ES-I3 (cell line): ENCODE measurements at regions not wholly inside any gene's neighbourhood (a gene's known extent, or its start where the extent isn't known, plus 50 kb on each side); places are given as distances from the start of the nearest gene placed in this dataset.

Experiments used
- H3K36me3 ChIP-seq: 2 replicates; pipeline ENCODE4 v1.6.1; 2013; ENCODE audit warnings: mild to moderate bottlenecking, low read length, control low read depth, moderate library complexity; ENCODE audit not compliant: insufficient read depth
- H3K4me1 ChIP-seq: 2 replicates; pipeline ENCODE4 v1.6.1; 2013; ENCODE audit warnings: mild to moderate bottlenecking, control low read depth, low read length; ENCODE audit not compliant: insufficient read depth
- H3K9ac ChIP-seq: 2 replicates; pipeline ENCODE4 v1.6.1; 2013; ENCODE audit warnings: low read depth, mild to moderate bottlenecking, low read length, moderate library complexity
- H3K9me3 ChIP-seq: 2 replicates; pipeline ENCODE4 v1.6.1; 2013; ENCODE audit warnings: mild to moderate bottlenecking, low read length, moderate library complexity; ENCODE audit not compliant: control insufficient read depth, insufficient read depth

DNA sequence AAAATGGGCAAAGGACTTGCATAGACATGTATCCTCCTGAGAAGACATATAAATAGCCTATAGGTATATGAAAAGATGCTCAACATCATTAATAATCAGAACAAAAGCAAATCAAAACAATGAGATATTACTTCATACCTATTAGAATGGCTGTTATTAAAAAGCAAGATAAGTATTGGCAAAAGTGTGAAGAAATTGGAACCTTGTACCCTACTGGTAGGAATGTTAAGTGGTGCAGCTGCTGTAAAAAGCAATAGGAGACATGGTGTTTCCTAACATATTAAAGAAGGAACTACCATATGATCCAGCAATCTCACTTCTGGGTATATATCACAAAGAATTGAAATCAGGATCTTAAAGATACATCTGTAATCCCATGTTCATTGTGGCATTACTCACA is 69.8 kb upstream of the PRR16 start:
- Histone ChIP-seq H3K9me3 (no peaks in the 10 kb centered on the region), H3K36me3 (no peaks in the 10 kb centered on the region; the same call in 1 of the 2 replicates)

DNA sequence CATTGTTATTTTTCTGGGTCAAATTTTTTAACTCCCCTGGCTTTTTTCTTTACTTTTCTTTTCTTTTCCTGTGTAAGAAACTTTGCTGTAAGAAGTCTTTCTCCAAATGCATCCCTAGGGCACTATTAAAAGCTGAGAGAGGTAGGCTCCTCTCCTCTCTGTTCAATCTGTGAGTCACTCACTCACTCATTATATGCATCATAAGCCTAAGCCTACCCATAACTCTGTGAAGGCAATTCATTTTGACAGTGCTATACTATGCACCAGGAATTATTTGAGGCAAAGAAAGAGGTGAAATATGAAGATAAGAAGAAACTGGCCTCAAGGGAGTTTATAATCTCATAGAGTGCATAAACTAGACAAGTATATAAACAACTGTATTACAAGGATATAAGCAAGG is 67.9 kb upstream of the PRR16 start:
- Histone ChIP-seq H3K9me3 (peaks cover 5% of the 10 kb centered on the region; the same call in 1 of the 2 replicates), H3K9ac (no peak overlapping the region), H3K4me1 (no peaks in the 10 kb centered on the region), H3K36me3 (no peaks in the 10 kb centered on the region; the same call in 1 of the 2 replicates)

More for the DNA sequence above, 69.8 kb upstream of the PRR16 start:
- Histone ChIP-seq H3K9ac (no peak overlapping the region), H3K4me1 (no peaks in the 10 kb centered on the region)

DNA sequence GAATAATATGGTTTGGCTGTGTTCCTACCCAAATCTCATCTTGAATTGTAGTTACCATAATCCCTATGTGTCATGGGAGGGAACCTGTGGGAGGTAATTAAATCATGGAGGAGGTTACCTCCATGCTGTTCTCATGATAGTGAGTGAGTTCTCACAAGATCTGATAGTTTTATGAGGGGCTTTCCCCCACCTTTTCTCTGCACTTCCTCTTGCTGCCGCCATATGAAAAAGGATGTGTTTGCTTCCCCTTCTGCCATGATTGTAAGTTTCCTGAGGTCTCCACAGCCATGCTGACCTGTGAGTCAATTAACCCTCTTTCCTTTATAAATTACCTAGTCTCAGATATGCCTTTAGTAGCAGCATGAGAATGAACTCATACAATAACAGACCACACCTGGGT is 63.7 kb upstream of the PRR16 start:
- Histone ChIP-seq H3K9ac (no peak overlapping the region), H3K36me3 (no peaks in the 10 kb centered on the region; the same call in 1 of the 2 replicates), H3K9me3 (peaks cover 5% of the 10 kb centered on the region; the same call in 1 of the 2 replicates), H3K4me1 (no peaks in the 10 kb centered on the region)

DNA sequence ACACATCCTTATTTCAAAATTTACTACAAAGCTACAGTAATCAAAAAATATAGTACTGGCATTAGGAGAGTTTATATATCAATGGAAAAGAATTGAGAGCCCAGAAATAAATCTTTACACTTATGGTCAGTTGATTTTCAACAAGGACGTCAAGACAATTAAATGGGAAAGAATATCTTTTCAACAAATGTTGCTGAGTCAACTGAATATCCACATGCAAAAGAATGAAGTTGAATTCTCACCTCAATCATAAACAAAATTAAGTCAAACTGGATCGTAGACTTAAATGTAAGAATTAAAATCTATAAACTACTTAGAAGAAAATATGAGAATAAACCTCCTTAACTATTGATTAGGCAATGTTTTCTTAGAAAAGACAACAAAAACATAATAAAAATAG is 61.5 kb upstream of the PRR16 start:
- Histone ChIP-seq H3K9me3 (peaks cover 5% of the 10 kb centered on the region), H3K36me3 (no peaks in the 10 kb centered on the region), H3K4me1 (no peaks in the 10 kb centered on the region), H3K9ac (no peak overlapping the region)

DNA sequence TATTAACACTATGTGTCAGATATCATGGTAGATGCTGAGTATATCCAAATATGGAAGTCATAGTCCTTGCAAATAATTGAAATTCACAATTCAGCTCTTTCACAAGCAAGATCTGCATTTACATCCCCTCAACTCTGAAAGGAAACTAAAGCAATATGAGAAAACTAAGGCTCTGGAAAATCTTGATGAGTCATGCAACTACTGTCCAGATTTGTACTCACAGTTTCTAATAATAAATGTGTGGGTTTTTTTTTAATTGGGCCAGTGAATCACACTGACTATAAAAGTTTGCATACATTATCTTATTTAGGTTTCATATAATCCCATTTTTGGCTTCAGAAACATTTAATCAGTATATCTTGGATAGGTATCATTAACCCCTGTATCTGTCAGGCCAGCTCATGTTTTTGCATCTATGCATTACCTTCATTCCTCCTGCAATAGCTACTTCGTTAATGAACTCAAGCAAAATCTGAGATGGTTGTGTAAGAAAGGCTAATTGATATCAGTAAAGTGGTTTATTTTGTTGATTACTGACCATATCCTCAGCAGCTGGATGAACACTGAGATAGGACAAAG is 58.7 kb upstream of the PRR16 start:
- Histone ChIP-seq H3K4me1 (no peaks in the 10 kb centered on the region), H3K9ac (no peak overlapping the region), H3K36me3 (no peaks in the 10 kb centered on the region), H3K9me3 (peaks cover 3% of the 10 kb centered on the region; the same call in 1 of the 2 replicates)

DNA sequence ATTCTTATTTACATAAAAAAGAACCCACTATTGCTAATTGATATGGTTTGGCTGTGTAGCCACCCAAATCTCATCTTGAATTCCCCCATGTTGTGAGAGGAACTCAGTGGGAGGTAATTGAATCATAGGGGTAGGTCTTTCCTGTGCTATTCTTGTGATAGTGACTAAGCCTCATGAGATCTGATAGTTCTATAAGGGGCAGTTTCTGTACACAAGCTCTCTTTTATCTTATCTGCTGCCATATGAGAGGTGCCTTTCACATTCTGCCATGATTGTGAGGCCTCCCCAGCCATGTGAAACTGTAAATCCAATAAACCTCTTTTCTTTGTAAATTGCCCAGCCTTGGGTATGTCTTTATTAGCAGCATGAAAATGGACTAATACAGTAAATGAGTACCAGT is 58.2 kb upstream of the PRR16 start:
- Histone ChIP-seq H3K36me3 (no peaks in the 10 kb centered on the region), H3K9me3 (peaks cover 3% of the 10 kb centered on the region; the same call in 1 of the 2 replicates), H3K4me1 (no peaks in the 10 kb centered on the region), H3K9ac (no peak overlapping the region)

DNA sequence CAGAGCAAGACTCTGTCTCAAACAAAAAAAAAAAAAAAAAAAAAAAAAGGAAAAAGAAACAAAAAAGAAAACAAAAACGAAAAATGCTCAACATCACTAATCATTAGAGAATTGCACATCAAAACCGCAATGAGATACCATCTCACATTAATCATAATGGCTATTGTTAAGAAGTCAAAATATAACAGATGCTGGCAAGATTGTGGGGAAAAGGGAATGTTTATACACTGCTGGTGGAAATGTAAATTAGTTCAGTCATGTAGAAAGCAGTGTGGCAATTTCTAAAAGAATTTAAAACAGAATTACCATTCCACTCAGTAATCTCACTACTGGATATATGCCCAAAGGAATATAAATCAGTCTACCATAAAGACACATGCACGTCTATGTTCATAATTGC is 50.4 kb upstream of the PRR16 start:
- H3K9me3 ChIP-seq, result 0 out of 2 replicates have a peak, but pooled peaks cover under 1% of the 10 kb centered on the region
- H3K9ac ChIP-seq, result no peak overlapping the region
- no peaks in the 10 kb centered on the region for H3K36me3 ChIP-seq
- no peaks in the 10 kb centered on the region for H3K4me1 ChIP-seq
